Coronary artery (tissue), 2 donors: ENCODE measurements at regions not wholly inside any gene's neighbourhood (a gene's known extent, or its start where the extent isn't known, plus 50 kb on each side); places are given as distances from the start of the nearest gene placed in this dataset.

ENCODE experiments used
- DNase-seq: peaks from one replicate; pipeline ENCODE4 v3.0.0-alpha.2; 2017; ENCODE audit warnings: low spot score
- H3K27ac ChIP-seq, 2 donors: fragments of 200-600 bp; sonication (generic); one replicate each; pipeline ENCODE4 v1.5.1; 2016 to 2019
- H3K4me3 ChIP-seq: fragments of 200-600 bp; sonication (generic); 2 replicates; pipeline ENCODE4 v1.5.1; 2016; ENCODE audit warnings: mild to moderate bottlenecking, moderate library complexity
- CTCF ChIP-seq: fragments of 200-600 bp; sonication (generic); IDR thresholded peaks from one replicate; pipeline ENCODE4 v1.5.1; 2019; ENCODE audit warnings: antibody characterized with exemption

- TF ChIP-seq CTCF, result no peak
- peak; percentile 29 for DNase-seq
- Histone ChIP-seq H3K4me3 (no peak overlapping the region), H3K27ac (no peak overlapping the region)
Measured at GRCh38 chr1:30616759-30617158, 106.6 kb downstream of the MATN1 start.

- Histone ChIP-seq H3K27ac (no peak overlapping the region), H3K4me3 (no peak overlapping the region)
- peak; percentile 38 for DNase-seq
- TF ChIP-seq CTCF, result no peak
Measured at GRCh38 chr1:30615816-30616590, 107.4 kb downstream of the MATN1 start.

- peak; percentile 19 for DNase-seq
Measured at GRCh38 chr1:30615076-30615795, 108.1 kb downstream of the MATN1 start.

GRCh38 chr1:30613188-30613587, 110.2 kb downstream of the MATN1 start:
- peak; percentile 26 for DNase-seq
- no peak for TF ChIP-seq CTCF

More at GRCh38 chr1:30615076-30615795, 108.1 kb downstream of the MATN1 start:
- H3K27ac ChIP-seq, result no peak overlapping the region
- no peak for TF ChIP-seq CTCF
- no peak overlapping the region for H3K4me3 ChIP-seq

GRCh38 chr1:30612536-30613065, 110.8 kb downstream of the MATN1 start:
- Histone ChIP-seq H3K4me3 (no peak overlapping the region), H3K27ac (no peak overlapping the region)
- no peak for DNase-seq
- TF ChIP-seq CTCF, result no peak

More at GRCh38 chr1:30613188-30613587, 110.2 kb downstream of the MATN1 start:
- Histone ChIP-seq H3K4me3 (no peak overlapping the region), H3K27ac (no peak overlapping the region)

- TF ChIP-seq CTCF, result no peak
- Histone ChIP-seq H3K27ac (no peak overlapping the region), H3K4me3 (no peak overlapping the region)
- peak; percentile 47 for DNase-seq
Measured at GRCh38 chr1:30611741-30612309, 111.6 kb downstream of the MATN1 start.
